ENCODE measurements at regions not wholly inside any gene's neighbourhood (a gene's known extent, or its start where the extent isn't known, plus 50 kb on each side); places are given as distances from the start of the nearest gene placed in this dataset.

DNA sequence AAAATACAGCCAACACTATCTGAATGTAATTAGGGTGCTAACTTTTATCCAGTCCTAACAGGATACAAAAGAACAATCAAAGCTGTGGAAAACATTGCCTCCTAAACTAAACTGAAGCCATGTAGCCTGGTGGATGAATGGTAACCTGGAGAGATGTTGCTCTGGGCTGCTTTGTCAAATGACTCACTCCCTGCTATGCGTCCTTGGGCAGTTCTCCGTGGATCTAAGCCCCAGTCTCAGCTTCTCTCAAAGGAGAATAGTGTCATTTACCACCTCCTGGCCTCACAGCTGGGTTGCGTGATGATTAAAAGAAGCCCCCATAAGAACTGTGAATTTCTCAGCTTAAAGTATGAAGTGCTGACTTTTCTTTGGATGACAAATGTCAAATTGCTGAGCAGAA is 203.7 kb downstream of the ICOS start:
- no peak for TF ChIP-seq EZH2 (IDR thresholded peaks at IDR 0.05; ENCODE audit: low read length)
- TF ChIP-seq, protein P1, sequence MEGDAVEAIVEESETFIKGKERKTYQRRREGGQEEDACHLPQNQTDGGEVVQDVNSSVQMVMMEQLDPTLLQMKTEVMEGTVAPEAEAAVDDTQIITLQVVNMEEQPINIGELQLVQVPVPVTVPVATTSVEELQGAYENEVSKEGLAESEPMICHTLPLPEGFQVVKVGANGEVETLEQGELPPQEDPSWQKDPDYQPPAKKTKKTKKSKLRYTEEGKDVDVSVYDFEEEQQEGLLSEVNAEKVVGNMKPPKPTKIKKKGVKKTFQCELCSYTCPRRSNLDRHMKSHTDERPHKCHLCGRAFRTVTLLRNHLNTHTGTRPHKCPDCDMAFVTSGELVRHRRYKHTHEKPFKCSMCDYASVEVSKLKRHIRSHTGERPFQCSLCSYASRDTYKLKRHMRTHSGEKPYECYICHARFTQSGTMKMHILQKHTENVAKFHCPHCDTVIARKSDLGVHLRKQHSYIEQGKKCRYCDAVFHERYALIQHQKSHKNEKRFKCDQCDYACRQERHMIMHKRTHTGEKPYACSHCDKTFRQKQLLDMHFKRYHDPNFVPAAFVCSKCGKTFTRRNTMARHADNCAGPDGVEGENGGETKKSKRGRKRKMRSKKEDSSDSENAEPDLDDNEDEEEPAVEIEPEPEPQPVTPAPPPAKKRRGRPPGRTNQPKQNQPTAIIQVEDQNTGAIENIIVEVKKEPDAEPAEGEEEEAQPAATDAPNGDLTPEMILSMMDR (optimal IDR thresholded peaks at IDR 0.05 in 1 of 3, IDR thresholded peaks at IDR 0.05 in 1 of 3, conservative IDR thresholded peaks at IDR 0.05 in 1 of 3; ENCODE audit: extremely low read depth in 1 of 3, insufficient read depth in 2 of 3, low read length in 3 of 3): no peak

Data from keratinocyte (primary cell).